KOPT-K1 (cell line): ENCODE measurements at regions not wholly inside any gene's neighbourhood (a gene's known extent, or its start where the extent isn't known, plus 50 kb on each side); places are given as distances from the start of the nearest gene placed in this dataset.

Experiments used
- H3K27ac ChIP-seq: fragments of 200-600 bp; sonication (generic); 2 replicates; pipeline ENCODE4 v1.5.1; 2016; ENCODE audit warnings: antibody characterized with exemption, mild to moderate bottlenecking, low read depth, low read length; ENCODE audit not compliant: poor library complexity, severe bottlenecking
- H3K36me3 ChIP-seq: fragments of 200-600 bp; sonication (generic); 2 replicates; pipeline ENCODE4 v1.5.1; 2017; ENCODE audit warnings: antibody characterized with exemption, mild to moderate bottlenecking, low read length, moderate library complexity; ENCODE audit not compliant: insufficient read depth
- H3K9me3 ChIP-seq: fragments of 200-600 bp; sonication (generic); 2 replicates; pipeline ENCODE4 v1.5.1; 2017; ENCODE audit warnings: antibody characterized with exemption, low read length, mild to moderate bottlenecking; ENCODE audit not compliant: insufficient read depth, poor library complexity, severe bottlenecking

DNA sequence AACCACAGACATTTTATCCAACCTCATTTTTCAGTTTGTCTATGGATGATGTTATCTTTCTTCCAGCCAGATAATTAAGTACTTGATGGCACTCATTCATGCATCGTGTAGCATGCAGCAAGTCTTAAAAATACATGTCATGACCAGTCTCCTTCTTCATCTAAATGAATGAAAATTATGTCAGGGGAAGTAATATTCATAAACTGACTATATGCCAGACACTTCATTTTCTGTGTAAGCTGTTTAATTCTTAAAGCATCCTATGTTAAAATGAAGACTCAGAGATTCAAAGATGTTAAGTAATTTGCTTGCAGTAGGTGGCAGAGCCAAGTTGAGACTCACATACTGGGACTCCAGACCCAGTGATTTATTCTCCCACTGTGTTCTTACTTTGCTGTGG lies 181.7 kb upstream of the CD180 start:
- Histone ChIP-seq H3K36me3 (no peaks in the 10 kb centered on the region), H3K27ac (no peak overlapping the region)

DNA sequence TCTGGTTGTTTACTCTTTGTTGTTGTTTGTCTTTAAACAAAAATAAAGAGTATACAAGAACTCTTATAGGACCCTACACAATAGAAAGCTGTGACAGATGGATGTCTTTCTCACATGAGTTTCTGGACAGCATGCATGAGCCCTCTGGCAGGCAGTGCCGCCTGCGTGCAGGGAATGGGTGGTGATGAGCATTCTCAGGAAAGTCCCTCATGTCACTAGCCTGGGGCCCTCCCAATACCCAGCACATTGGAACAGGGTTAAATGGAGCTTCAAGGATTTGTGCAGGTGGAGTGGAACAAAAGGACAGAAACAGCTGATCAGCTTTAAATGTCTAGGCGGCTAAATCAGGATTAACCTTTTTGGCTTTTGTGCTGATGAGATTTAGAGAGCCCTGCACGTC lies 181.0 kb upstream of the CD180 start:
- Histone ChIP-seq H3K9me3 (peaks cover 14% of the 10 kb centered on the region), H3K27ac (no peak overlapping the region), H3K36me3 (no peaks in the 10 kb centered on the region)

More for the DNA sequence above, 181.7 kb upstream of the CD180 start:
- H3K9me3 ChIP-seq = peaks cover 14% of the 10 kb centered on the region

DNA sequence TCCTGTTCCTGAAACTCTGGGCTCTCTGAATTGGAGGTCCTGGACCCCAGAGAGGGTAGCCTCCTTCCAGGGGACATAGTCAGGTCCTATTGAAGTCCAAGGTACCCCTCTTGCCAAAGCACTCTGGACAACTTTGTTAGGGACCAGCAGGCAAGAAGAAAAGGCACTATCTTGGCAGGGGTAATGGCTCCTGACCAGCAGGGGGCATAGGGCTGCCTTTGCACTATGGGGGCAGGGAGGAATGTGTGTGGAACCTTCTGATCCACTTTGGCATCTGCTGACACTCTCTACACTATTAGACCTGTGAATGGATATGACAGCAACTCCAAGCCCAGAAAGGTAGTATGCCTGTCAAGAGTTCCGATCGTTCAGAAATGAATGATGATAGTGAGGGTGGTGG lies 179.0 kb upstream of the CD180 start:
- Histone ChIP-seq H3K9me3 (peaks cover 14% of the 10 kb centered on the region), H3K27ac (no peak overlapping the region), H3K36me3 (no peaks in the 10 kb centered on the region)

DNA sequence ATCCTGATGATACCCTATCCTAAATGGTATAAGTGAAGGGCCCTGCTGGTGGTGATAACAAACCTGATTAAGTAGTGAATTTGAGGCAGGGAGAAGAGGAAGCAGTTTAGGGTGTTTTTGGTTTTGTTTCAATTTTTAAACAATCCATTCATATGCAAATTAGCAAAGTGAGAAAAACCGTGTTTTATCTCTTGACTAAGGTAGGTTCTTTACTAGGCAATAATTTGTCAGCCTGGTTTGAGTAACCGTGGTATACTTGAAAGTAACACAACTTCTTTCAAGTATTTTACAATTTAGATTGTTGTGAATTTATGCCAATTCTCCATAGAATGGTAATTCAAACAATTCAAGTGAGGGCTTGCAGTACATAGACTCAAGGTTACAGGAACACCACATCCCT lies 177.8 kb upstream of the CD180 start:
- H3K9me3 ChIP-seq = peaks cover 14% of the 10 kb centered on the region
- no peaks in the 10 kb centered on the region for H3K36me3 ChIP-seq
- H3K27ac ChIP-seq = no peak overlapping the region

DNA sequence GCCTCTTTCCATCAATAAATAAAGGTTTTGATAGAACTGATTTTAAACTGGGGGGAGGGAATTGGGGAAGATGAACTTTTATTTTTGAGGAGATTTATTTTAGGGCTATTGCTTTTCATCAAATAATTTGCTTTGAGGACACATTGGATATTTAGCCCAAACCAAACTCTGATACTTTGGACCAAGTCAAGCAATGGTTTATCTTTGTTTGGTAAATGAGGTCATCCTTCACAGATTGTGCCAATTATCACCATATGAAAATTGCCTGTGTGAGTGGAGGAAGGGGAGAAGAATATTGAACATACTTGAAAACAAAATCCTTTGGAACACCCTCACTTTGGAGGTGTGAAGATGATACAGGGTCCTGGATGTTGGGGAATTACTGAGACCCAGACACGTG lies 176.9 kb upstream of the CD180 start:
- Histone ChIP-seq H3K36me3 (no peaks in the 10 kb centered on the region), H3K27ac (no peak overlapping the region), H3K9me3 (peaks cover 14% of the 10 kb centered on the region)

DNA sequence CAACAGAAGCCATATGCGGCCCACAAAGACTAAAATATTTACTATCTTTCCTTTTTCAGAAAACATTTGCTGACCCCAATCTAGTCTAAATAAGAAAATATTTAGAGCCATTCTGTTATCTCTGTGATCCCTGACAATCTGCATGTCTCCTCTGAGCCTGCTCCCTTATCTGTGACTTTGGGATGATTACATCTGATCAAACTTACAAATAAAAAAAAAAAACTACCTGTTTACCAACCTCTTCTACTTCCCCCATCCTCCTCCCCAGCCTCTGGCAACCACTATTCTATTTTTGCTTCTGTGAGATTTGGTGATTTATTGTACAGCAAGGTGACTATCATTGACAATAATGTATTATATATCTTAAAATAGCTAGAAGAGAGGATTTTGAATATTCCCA lies 176.3 kb upstream of the CD180 start:
- Histone ChIP-seq H3K36me3 (no peaks in the 10 kb centered on the region), H3K27ac (no peak overlapping the region), H3K9me3 (peaks cover 14% of the 10 kb centered on the region)

DNA sequence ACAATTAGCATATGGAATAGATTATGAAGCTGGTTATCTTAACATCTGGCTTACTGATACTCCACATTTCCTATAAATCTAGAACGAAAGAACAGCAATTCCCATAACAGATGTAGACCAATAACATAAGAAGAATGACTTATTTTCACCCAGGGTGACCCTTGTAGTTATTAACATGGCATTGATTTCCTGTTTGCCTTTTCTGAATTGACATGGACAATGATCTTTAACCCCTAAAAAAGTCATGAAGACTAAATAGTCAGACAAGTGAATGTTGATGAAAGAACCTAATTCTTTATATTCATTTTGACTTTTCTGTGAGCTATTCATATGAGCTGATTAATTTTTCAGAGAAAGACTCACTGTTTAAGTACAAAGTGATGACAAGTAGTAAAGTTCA lies 175.3 kb upstream of the CD180 start:
- Histone ChIP-seq H3K27ac (no peak overlapping the region), H3K36me3 (no peaks in the 10 kb centered on the region), H3K9me3 (peaks cover 14% of the 10 kb centered on the region)

DNA sequence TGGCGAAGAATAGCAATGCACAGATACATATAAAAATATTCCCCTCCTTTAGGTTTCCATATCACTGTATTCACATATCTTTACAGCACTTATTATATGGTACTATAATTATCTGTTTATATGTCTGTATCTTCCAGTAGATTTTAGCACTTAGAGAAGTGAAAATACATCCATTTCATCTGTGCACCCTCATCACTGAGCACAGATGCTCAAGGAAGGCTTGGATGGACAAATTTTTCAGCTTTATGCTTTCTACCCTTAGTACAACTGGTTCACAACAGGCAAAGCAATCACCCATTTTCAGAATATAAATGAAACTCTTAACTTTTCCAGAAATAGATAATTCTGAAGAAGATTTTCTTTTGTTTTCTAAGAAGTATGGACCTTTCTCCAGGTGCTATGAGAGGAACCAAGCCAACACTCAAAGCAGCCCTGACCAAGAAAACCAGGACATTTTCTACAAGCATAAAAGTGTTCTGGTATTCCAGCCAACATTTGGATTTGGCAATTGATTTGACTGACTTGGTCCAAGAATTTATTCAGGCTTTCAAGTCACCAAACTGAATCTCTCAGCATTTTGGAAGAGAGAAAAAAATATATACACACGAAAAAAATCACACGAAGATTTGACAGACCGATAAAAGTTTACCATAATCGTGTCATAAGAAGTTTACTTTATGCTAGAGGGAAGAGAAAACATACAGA lies 170.2 kb upstream of the CD180 start:
- Histone ChIP-seq H3K36me3 (no peaks in the 10 kb centered on the region), H3K27ac (no peak overlapping the region), H3K9me3 (no peaks in the 10 kb centered on the region)

DNA sequence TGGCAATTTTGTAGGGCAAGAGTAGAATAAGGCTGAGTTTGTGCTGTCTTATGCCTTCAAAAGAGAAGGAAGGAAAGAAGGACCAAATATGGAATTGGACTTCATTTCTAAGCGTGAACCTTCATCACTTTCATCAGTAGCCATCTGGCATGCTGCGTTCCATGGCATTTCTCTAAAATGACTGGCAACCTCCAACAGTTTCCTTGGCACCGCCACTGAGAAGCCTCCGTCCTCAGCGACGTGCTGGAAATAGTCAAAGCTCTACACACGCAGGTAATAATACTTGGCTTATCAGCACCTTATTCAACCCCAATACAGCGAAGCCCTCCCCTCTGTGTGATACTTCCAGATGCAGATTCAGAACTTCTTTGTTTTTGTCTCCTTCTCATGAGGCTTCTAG lies 169.7 kb upstream of the CD180 start:
- H3K9me3 ChIP-seq = no peaks in the 10 kb centered on the region
- H3K36me3 ChIP-seq = no peaks in the 10 kb centered on the region
- H3K27ac ChIP-seq = no peak overlapping the region

DNA sequence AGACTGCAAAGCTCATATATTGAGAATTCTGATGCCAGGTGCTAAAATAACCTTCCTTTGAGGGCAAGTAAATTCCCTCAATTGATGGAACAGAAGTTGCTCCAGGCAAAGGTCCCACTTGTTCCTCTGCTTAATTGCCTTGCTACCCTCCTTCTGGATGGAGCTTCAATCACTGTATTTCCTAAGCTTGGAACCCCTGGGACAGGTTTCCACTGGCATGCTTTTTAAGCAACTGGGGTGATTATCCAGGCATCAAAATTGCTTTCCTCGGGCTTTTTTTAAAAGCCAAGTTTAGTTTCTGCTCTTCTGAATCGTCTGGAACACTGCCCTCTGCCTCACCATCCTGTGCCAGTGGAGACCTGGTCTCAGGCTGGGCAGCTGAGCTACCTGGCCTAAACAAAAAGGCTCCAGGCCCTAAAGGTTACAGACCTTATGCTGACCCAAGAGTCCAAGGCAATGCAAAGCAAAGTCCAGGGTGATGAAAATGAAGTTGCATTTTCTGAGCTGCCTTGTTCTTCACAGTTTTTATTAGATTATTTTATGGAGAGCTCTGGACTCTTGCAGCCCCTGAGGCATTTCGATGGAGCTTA lies 167.9 kb upstream of the CD180 start:
- Histone ChIP-seq H3K9me3 (no peaks in the 10 kb centered on the region), H3K36me3 (no peaks in the 10 kb centered on the region), H3K27ac (no peak overlapping the region)

DNA sequence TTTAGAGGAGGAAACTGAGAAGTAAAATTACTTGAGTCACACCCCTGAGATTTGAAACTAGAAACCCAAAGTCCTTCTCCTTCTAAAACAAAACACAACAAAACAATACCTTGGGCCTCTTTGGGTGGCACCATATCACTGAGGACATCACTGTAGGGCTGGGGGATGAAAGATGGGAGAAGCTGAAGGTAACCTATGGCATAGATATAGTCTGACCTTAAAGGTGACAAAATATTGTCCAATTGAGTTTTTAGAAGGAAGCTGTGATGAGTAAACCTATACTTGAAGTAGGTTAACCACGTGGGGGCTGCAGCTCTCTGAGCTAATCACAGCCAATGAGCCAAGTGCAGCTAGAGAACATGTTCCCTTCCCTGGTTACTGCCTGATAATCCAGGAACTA lies 167.4 kb upstream of the CD180 start:
- Histone ChIP-seq H3K9me3 (no peaks in the 10 kb centered on the region), H3K36me3 (no peaks in the 10 kb centered on the region), H3K27ac (no peak overlapping the region)

DNA sequence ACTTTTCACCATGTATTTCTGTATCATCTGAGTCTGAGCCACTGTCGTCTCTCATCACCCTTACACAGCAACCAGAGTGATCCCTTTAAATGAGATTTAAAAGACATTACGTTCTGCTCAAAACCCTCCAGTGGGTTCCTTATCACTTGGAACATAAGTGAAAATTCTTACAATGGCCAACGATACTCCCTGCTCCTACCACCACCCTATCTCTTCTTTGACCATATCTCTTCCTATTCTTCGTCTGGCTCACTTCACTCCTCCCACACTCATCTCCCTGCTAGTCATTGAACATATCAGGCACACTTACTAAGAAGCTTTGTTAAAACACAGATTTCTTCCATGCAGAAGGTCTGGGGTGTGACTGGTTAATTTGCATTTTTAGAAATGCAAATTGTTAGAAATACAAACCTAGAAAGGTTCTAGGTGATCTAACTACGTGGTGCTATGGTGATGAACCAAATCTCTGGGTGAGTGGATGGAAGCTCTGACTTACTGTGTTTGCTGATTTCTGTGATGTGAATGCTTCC lies 166.6 kb upstream of the CD180 start:
- Histone ChIP-seq H3K27ac (no peak overlapping the region), H3K36me3 (no peaks in the 10 kb centered on the region), H3K9me3 (no peaks in the 10 kb centered on the region)

DNA sequence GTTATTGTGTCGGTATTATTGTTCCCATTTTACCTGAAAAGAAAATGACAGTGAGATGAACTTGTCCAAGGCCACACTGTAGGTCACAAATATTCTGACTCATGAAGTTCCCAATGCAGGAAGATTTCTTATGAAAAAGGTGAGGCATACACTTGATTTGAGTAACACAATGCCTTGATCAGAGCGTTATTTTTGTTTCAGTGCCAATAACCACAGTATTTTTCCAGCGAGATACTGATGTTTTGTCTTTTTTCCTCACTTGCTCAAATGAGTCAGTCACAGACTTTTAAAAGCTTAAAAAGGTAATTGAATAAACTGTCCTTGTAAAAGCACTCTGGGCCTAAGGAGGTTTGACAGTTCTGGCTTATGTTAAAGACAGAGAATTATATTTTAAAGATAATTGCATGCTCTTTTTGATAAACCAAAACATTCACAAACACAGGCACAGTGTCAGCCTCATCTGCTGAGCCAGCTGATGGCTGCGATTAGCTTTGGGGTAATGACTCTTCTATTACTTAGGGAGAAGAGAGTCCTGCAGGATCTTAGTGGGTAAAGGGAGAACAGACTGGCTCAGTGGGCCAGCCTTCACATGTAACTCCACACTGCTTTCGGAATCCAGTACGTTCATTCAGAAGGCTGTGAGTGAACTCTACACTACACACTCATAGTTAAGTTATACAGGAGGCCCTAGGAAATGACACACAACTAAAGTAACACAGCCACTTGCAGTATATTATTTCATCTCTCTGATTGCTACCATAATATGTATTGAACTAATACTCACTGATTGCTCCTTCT lies 165.5 kb upstream of the CD180 start:
- Histone ChIP-seq H3K27ac (no peak overlapping the region), H3K36me3 (no peaks in the 10 kb centered on the region), H3K9me3 (no peaks in the 10 kb centered on the region)

DNA sequence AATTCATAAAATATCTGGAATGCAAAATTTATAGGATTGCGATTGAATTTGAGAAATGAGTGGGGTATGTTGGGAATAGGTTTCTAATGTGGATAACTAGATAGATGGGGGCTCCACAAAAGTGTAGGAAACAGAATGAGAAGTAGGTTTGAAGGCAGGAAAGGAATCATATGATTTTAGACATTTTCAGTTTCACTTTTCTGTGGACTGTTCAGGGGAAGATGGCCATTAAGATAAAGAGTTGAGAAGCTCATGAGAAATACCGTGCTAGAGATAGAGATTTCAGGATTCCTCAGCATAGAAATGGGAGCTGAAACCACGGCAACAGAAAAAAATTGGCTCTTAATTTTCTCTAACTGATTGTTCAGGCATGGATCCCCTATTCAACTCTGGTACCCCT lies 163.4 kb upstream of the CD180 start:
- Histone ChIP-seq H3K36me3 (no peaks in the 10 kb centered on the region), H3K27ac (peak overlapping the region; percentile 54), H3K9me3 (no peaks in the 10 kb centered on the region)

DNA sequence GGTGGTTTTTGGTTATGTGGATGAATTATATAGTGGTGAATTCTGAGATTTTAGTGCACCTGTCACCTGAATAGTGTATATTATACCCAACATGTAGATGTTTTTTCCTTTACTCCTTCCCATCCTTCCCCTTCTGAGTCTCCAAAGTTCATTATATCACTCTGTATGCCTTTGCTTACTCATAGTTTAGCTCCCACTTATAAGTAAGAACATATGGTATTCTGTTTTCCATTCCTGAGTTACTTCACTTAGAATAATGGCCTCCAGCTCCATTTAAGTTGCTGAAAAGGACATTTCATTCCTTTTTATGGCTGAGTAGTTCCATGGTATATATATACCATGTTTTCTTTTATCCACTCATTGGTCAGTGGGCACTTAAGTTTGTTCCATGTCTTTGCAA lies 161.6 kb upstream of the CD180 start:
- no peaks in the 10 kb centered on the region for H3K9me3 ChIP-seq
- H3K36me3 ChIP-seq = no peaks in the 10 kb centered on the region
- no peak overlapping the region for H3K27ac ChIP-seq
